ENCODE measurements at regions not wholly inside any gene's neighbourhood (a gene's known extent, or its start where the extent isn't known, plus 50 kb on each side); places are given as distances from the start of the nearest gene placed in this dataset.

DNA sequence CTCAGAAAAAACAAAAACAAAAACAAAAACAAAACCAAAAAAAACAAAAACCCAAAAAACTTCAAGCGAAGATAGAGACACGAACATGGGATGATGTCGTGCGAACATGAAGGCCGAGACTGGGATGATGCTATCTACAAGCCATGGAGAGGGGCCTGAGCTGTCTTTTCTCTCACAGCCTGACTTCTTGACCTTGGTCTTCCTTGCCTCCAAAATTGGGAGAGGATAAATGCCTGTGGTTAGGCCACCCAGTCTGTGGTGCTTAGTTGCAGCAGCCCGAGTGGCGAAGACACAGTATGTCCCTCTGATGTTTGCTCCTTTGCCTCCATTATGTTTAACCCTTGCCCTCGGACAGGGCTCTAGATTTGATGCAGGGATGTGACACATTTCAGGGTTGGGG, 130.4 kb upstream of the BASP1 start:
- H3K4me3 ChIP-seq (replicated peaks in 1 of 2; ENCODE audit: low read depth in 2 of 2, low read length in 2 of 2) = no peak overlapping the region
- TF ChIP-seq, protein P1, sequence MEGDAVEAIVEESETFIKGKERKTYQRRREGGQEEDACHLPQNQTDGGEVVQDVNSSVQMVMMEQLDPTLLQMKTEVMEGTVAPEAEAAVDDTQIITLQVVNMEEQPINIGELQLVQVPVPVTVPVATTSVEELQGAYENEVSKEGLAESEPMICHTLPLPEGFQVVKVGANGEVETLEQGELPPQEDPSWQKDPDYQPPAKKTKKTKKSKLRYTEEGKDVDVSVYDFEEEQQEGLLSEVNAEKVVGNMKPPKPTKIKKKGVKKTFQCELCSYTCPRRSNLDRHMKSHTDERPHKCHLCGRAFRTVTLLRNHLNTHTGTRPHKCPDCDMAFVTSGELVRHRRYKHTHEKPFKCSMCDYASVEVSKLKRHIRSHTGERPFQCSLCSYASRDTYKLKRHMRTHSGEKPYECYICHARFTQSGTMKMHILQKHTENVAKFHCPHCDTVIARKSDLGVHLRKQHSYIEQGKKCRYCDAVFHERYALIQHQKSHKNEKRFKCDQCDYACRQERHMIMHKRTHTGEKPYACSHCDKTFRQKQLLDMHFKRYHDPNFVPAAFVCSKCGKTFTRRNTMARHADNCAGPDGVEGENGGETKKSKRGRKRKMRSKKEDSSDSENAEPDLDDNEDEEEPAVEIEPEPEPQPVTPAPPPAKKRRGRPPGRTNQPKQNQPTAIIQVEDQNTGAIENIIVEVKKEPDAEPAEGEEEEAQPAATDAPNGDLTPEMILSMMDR (IDR thresholded peaks at IDR 0.05; ENCODE audit: low read depth, low read length) = no peak
- DNase-seq (ENCODE audit: low read depth in 2 of 2) = peak in 1 of 2 donors; percentile 22

DNA sequence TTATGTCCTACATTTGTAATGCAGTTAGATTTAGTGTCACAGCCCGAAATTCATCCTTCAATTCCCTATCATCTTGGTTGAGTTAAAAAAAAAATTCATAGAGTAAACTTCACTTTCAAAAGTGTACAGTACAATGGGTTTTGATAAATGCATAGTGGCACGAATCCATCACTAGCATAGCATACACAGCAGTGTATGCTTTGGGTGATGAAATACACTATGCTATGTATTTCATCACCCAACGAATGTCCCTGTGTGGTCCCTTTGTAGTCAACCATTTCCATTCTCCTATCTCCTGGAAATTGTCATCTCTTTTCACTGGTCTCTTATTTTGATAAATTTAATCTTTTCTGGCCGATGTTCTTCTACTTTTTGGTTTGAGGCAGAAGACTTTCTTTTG, 129.4 kb upstream of the BASP1 start:
- TF ChIP-seq, protein P1 (IDR thresholded peaks at IDR 0.05; ENCODE audit: low read depth, low read length) = no peak
- H3K4me3 ChIP-seq (replicated peaks in 1 of 2; ENCODE audit: low read depth in 2 of 2, low read length in 2 of 2) = no peak overlapping the region
- peak in 1 of 2 donors; percentile 22 for DNase-seq (ENCODE audit: low read depth in 2 of 2)

DNA sequence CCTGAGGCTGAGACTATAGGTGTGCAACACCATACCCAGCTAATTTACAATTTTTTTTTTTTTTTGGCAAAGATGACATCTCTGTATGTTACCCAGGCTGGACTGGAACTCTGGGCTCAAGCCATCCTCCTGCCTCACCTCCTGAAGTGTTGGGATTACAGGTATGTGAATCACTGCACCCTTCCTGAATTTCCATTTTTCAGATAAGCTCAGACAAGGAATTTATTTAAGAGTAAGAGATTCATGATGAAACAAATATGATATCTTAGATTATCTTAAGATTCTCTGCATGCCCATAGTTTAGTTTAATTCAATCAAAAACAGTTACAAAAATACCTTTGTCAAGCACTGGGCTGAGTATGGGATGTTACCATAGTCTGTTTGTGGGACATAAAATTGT, 128.4 kb upstream of the BASP1 start:
- no peak for DNase-seq (ENCODE audit: low read depth in 2 of 2)
- TF ChIP-seq, protein P1 (IDR thresholded peaks at IDR 0.05; ENCODE audit: low read depth, low read length) = no peak
- no peak overlapping the region for H3K4me3 ChIP-seq (replicated peaks in 1 of 2; ENCODE audit: low read depth in 2 of 2, low read length in 2 of 2)

DNA sequence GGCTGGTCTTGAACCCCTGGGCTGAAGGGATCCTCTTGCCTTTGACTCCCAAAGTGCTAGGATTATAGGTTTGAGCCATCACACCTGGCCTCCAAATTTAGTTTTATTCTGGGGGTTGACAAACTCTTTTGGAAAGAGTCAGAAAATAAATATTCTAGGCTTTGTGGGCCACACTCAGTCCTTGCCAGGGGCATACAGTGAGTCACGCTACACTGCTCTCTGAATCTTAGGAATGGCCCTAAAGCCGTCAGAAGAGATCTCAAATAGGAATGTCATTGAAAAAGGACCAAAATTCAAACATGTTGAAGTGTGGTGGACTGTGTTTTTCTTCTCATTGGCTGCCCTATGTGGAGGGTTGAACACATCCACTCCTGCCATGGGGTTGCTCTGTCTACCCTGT, 127.7 kb upstream of the BASP1 start:
- no peak for DNase-seq (ENCODE audit: low read depth in 2 of 2)
- no peak overlapping the region for H3K4me3 ChIP-seq (replicated peaks in 1 of 2; ENCODE audit: low read depth in 2 of 2, low read length in 2 of 2)
- TF ChIP-seq, protein P1 (IDR thresholded peaks at IDR 0.05; ENCODE audit: low read depth, low read length) = no peak

DNA sequence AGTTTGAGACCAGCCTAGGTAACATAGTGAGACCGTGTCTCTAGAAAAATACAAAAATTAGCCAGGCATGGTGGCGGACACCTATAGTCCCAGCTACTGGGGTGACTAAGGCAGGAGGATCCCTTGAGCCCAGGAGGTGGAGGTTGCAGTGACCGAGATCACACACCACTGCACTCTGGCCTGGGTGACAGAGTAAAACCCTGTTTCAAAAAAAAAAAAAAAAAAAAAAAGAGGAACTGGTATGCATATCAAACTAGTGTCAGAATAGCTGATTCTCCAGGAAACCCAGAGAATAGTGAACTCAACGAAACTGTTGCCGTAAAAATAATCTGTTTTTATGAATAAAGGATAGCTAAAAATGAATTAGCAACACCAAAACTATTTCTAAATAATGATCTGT, 126.6 kb upstream of the BASP1 start:
- DNase-seq (ENCODE audit: low read depth in 2 of 2) = no peak
- TF ChIP-seq, protein P1 (IDR thresholded peaks at IDR 0.05; ENCODE audit: low read depth, low read length) = no peak
- no peak overlapping the region for H3K4me3 ChIP-seq (replicated peaks in 1 of 2; ENCODE audit: low read depth in 2 of 2, low read length in 2 of 2)

DNA sequence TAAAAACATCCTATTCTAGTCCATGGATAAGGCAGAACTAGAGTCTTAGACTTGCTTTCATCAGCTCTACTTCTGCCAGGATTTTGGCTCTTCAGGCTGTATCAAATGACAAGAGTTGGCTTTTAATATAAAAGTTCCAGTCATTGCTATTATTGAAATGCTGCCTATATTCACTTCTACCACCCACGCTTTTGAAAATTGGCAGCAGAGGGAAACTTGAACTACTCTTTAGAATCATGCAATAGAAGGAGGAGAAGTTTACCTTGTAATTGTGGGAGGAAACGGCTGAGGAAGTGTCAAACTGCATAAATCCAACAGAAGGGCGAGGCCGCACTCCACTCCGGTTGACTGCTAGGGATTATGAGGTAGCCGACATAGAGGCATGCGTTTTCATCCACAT, 122.6 kb upstream of the BASP1 start:
- DNase-seq (ENCODE audit: low read depth in 2 of 2) = peak in 1 of 2 donors; percentile 47
- TF ChIP-seq, protein P1 (IDR thresholded peaks at IDR 0.05; ENCODE audit: low read depth, low read length) = no peak
- no peak overlapping the region for H3K4me3 ChIP-seq (replicated peaks in 1 of 2; ENCODE audit: low read depth in 2 of 2, low read length in 2 of 2)

DNA sequence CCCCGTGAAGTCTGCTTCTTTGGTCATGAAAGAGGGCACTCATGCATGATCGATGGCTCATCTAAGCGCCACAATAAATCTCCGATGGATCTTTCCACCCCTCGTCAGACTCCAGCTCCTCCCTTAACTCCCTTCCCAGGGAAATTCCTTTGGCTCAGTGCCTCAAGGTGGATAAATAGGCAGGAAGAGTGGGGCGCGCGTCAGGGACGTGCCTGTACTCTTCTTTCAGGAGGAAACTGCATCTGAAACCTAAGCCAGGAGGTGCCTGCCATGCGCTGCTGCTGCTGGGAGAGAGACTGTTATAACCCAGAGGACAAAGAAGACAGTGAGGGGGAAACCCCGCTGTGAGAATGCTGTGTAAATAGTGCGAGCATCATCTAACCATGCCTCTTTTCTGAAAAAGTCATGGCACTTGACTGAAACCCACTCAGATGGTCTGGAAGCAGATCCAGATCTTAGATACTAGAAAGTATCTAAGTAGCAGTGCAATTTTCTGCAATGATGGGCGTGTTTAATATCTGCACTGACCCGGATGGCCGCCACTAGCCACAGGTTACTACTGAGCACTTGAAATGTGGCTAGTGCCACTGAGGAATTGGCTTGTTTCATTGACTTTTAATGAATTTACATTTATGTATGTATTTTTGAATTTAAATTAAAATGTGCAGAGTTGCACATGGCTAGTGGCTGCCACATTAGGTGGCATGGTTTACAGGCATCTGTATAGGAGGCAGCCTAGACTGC, 120.3 kb upstream of the BASP1 start:
- TF ChIP-seq, protein P1 (IDR thresholded peaks at IDR 0.05; ENCODE audit: low read depth, low read length) = no peak
- no peak overlapping the region for H3K4me3 ChIP-seq (replicated peaks in 1 of 2; ENCODE audit: low read depth in 2 of 2, low read length in 2 of 2)
- no peak for DNase-seq (ENCODE audit: low read depth in 2 of 2)
